KMS-11 (cell line): ENCODE measurements at regions not wholly inside any gene's neighbourhood (a gene's known extent, or its start where the extent isn't known, plus 50 kb on each side); places are given as distances from the start of the nearest gene placed in this dataset.

Experiments used
- H2AFZ ChIP-seq: fragments of 200-600 bp; sonication (generic); 2 replicates; pipeline ENCODE4 v1.6.1; 2016; ENCODE audit warnings: antibody characterized with exemption, mixed run types, low read depth
- H3K27ac ChIP-seq: fragments of 200-600 bp; sonication (generic); 2 replicates; pipeline ENCODE4 v1.6.1; 2016; ENCODE audit warnings: mild to moderate bottlenecking, mixed run types
- H3K27me3 ChIP-seq: fragments of 200-600 bp; sonication (generic); 2 replicates; pipeline ENCODE4 v1.6.1; 2017; ENCODE audit warnings: mild to moderate bottlenecking, low read depth, mixed run types, moderate library complexity; ENCODE audit not compliant: insufficient read depth
- H3K36me3 ChIP-seq: fragments of 200-600 bp; sonication (generic); 2 replicates; pipeline ENCODE4 v1.6.1; 2017; ENCODE audit warnings: mild to moderate bottlenecking, mixed run types; ENCODE audit not compliant: insufficient read depth
- H3K4me1 ChIP-seq: fragments of 200-600 bp; sonication (generic); 2 replicates; pipeline ENCODE4 v1.6.1; 2016; ENCODE audit warnings: mild to moderate bottlenecking, low read depth, mixed run types; ENCODE audit not compliant: poor library complexity, severe bottlenecking
- H3K4me2 ChIP-seq: fragments of 200-600 bp; sonication (generic); 2 replicates; pipeline ENCODE4 v1.7.0; 2016; ENCODE audit warnings: mild to moderate bottlenecking, mixed run types
- H3K4me3 ChIP-seq: fragments of 200-600 bp; sonication (generic); IDR thresholded peaks from 2 replicates; pipeline ENCODE4 v1.6.1; 2017; ENCODE audit warnings: low read depth, low read length, mixed read lengths; ENCODE audit not compliant: insufficient read depth
- H3K79me2 ChIP-seq: fragments of 200-600 bp; sonication (generic); 2 replicates; pipeline ENCODE4 v1.6.1; 2016; ENCODE audit warnings: low read depth, mixed run types; ENCODE audit not compliant: insufficient read depth
- H3K9ac ChIP-seq: fragments of 200-600 bp; sonication (generic); 2 replicates; pipeline ENCODE4 v1.6.1; 2016; ENCODE audit warnings: mild to moderate bottlenecking, mixed run types
- H4K20me1 ChIP-seq: fragments of 200-600 bp; sonication (generic); 2 replicates; pipeline ENCODE4 v1.6.1; 2016; ENCODE audit warnings: mild to moderate bottlenecking, mixed run types; ENCODE audit not compliant: insufficient read depth
- TF ChIP-seq, protein P1 (sequence below): fragments of 200-600 bp; sonication (generic); conservative IDR thresholded peaks from 2 replicates; pipeline ENCODE4 v1.6.1; 2017; ENCODE audit warnings: low read depth, mild to moderate bottlenecking, antibody characterized with exemption, low read length, moderate library complexity, mixed read lengths

- Histone ChIP-seq H3K36me3 (no peaks in the 10 kb centered on the region), H3K4me2 (no peak overlapping the region), H3K4me3 (no peak overlapping the region), H3K27ac (no peak overlapping the region), H4K20me1 (no peaks in the 10 kb centered on the region), H3K79me2 (no peaks in the 10 kb centered on the region), H3K27me3 (no peaks in the 10 kb centered on the region), H3K9ac (no peak overlapping the region), H2AFZ (no peak overlapping the region), H3K4me1 (no peaks in the 10 kb centered on the region)
- TF ChIP-seq, protein P1, sequence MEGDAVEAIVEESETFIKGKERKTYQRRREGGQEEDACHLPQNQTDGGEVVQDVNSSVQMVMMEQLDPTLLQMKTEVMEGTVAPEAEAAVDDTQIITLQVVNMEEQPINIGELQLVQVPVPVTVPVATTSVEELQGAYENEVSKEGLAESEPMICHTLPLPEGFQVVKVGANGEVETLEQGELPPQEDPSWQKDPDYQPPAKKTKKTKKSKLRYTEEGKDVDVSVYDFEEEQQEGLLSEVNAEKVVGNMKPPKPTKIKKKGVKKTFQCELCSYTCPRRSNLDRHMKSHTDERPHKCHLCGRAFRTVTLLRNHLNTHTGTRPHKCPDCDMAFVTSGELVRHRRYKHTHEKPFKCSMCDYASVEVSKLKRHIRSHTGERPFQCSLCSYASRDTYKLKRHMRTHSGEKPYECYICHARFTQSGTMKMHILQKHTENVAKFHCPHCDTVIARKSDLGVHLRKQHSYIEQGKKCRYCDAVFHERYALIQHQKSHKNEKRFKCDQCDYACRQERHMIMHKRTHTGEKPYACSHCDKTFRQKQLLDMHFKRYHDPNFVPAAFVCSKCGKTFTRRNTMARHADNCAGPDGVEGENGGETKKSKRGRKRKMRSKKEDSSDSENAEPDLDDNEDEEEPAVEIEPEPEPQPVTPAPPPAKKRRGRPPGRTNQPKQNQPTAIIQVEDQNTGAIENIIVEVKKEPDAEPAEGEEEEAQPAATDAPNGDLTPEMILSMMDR: no peak
Observed at GRCh38 chr1:165080253-165080896, 276.1 kb downstream of the LMX1A start.

GRCh38 chr1:165078391-165078790 lies 278.1 kb downstream of the LMX1A start:
- H2AFZ ChIP-seq: no peak overlapping the region
- no peak overlapping the region for H3K4me2 ChIP-seq
- no peak overlapping the region for H3K27ac ChIP-seq
- no peaks in the 10 kb centered on the region for H3K4me1 ChIP-seq
- H4K20me1 ChIP-seq: no peaks in the 10 kb centered on the region
- no peak overlapping the region for H3K4me3 ChIP-seq
- H3K27me3 ChIP-seq: no peaks in the 10 kb centered on the region
- TF ChIP-seq, protein P1: no peak
- H3K9ac ChIP-seq: no peak overlapping the region
- no peaks in the 10 kb centered on the region for H3K79me2 ChIP-seq
- no peaks in the 10 kb centered on the region for H3K36me3 ChIP-seq

GRCh38 chr1:165075725-165076370 lies 280.7 kb downstream of the LMX1A start:
- Histone ChIP-seq H4K20me1 (no peaks in the 10 kb centered on the region), H2AFZ (no peak overlapping the region), H3K4me3 (no peak overlapping the region), H3K27me3 (no peaks in the 10 kb centered on the region), H3K4me2 (no peak overlapping the region), H3K36me3 (no peaks in the 10 kb centered on the region), H3K9ac (no peak overlapping the region), H3K4me1 (no peaks in the 10 kb centered on the region), H3K79me2 (no peaks in the 10 kb centered on the region), H3K27ac (no peak overlapping the region)
- TF ChIP-seq, protein P1: peak; percentile 84

GRCh38 chr1:165073185-165074007 lies 283.1 kb downstream of the LMX1A start:
- H2AFZ ChIP-seq: no peak overlapping the region
- H3K4me2 ChIP-seq: no peak overlapping the region
- H3K4me1 ChIP-seq: no peaks in the 10 kb centered on the region
- H3K79me2 ChIP-seq: no peaks in the 10 kb centered on the region
- H3K36me3 ChIP-seq: no peaks in the 10 kb centered on the region
- no peak overlapping the region for H3K27ac ChIP-seq
- no peaks in the 10 kb centered on the region for H3K27me3 ChIP-seq
- no peak overlapping the region for H3K4me3 ChIP-seq
- TF ChIP-seq, protein P1: peak; percentile 93
- no peaks in the 10 kb centered on the region for H4K20me1 ChIP-seq
- no peak overlapping the region for H3K9ac ChIP-seq
